Tibial nerve (tissue), 4 donors: ENCODE measurements at regions not wholly inside any gene's neighbourhood (a gene's known extent, or its start where the extent isn't known, plus 50 kb on each side); places are given as distances from the start of the nearest gene placed in this dataset.

ENCODE experiments used
- DNase-seq, 2 donors: peaks; one replicate each; pipeline ENCODE4 v3.0.0-alpha.2; 2019; ENCODE audit warnings: low spot score in 2 of 2
- H3K27ac ChIP-seq, 4 donors: fragments of 200-600 bp; sonication (generic) in 3 of 4; one replicate each; pipeline ENCODE4 v1.5.1; 2017 to 2019; ENCODE audit warnings: mild to moderate bottlenecking in 1 of 4
- H3K27me3 ChIP-seq, 2 donors: fragments of 200-600 bp; sonication (generic) in 1 of 2; one replicate each; pipeline versions ENCODE4 v1.5.1 to v1.6.0; 2017 to 2019
- H3K36me3 ChIP-seq, 3 donors: fragments of 200-600 bp; sonication (generic); one replicate each; pipeline ENCODE4 v1.5.1; 2018 to 2019
- H3K4me1 ChIP-seq, 4 donors: fragments of 200-600 bp; sonication (generic) in 3 of 4; one replicate each; pipeline ENCODE4 v1.5.1; 2017 to 2019
- H3K4me3 ChIP-seq, 4 donors: fragments of 200-600 bp; sonication (generic) in 3 of 4; one replicate each; pipeline ENCODE4 v1.5.1; 2017 to 2019; ENCODE audit warnings: mild to moderate bottlenecking in 1 of 4, moderate library complexity in 1 of 4
- H3K9me3 ChIP-seq, 4 donors: fragments of 200-600 bp; sonication (generic) in 3 of 4; one replicate each; pipeline ENCODE4 v1.5.1; 2017 to 2019
- CTCF ChIP-seq, 5 experiments: fragments of 200-600 bp in 3 of 5; fragments of 450-650 bp in 2 of 5; sonication (generic) in 3 of 5; IDR thresholded peaks; one replicate each; pipeline ENCODE4 v1.5.1; 2016 to 2019; ENCODE audit warnings: antibody characterized with exemption in 5 of 5, mild to moderate bottlenecking in 3 of 5, moderate library complexity in 2 of 5
- EP300 ChIP-seq, 2 donors: sonication (generic); formaldehyde crosslinking; IDR thresholded peaks; one replicate each; pipeline ENCODE4 v1.6.1; 2017; ENCODE audit warnings: antibody characterized with exemption in 2 of 2, mild to moderate bottlenecking in 1 of 2
- POLR2A ChIP-seq, 2 donors: fragments of 450-650 bp; IDR thresholded peaks; one replicate each; pipeline ENCODE4 v1.6.1; 2017; ENCODE audit warnings: antibody characterized with exemption in 2 of 2, mild to moderate bottlenecking in 2 of 2, moderate library complexity in 2 of 2
- WGBS, 2 donors: methylation state at CpG; one replicate each; pipeline ENCODE4 v1.1.5; 2018; 5-methylcytosine and 5-hydroxymethylcytosine counted together

DNA sequence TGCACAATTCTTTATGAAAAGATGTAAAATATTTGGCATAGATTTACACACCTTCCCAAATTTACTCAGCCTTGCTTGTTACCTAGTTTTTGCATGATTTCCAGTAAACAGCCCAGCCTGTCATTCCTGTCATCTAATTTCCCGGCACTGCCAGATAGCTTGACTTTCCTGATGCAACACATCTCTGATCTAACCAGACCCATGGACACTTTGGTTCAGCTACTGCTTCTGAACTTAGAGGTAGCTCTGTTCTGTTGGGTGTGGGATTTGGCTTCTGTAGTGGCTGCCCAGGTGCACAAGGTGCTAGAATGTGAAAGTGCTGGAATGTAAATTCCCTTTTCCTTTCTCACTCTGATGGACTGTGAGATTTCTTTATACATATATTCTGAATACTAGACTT is 1033.5 kb downstream of the SLITRK1 start:
- WGBS, 2 donors = 90 to 97% methylated on average over 1 of the region's 1 CpG
- H3K36me3 ChIP-seq = no peaks in the 10 kb centered on the region
- H3K9me3 ChIP-seq = no peaks in the 10 kb centered on the region
- DNase-seq = no peak
- no peak overlapping the region for H3K4me3 ChIP-seq
- no peaks in the 10 kb centered on the region for H3K27me3 ChIP-seq
- H3K27ac ChIP-seq = no peak overlapping the region
- H3K4me1 ChIP-seq = no peaks in the 10 kb centered on the region
- TF ChIP-seq EP300 (IDR thresholded peaks at IDR 0.05) (no peak), CTCF (IDR thresholded peaks at IDR 0.05) (no peak), POLR2A (IDR thresholded peaks at IDR 0.05) (no peak)

DNA sequence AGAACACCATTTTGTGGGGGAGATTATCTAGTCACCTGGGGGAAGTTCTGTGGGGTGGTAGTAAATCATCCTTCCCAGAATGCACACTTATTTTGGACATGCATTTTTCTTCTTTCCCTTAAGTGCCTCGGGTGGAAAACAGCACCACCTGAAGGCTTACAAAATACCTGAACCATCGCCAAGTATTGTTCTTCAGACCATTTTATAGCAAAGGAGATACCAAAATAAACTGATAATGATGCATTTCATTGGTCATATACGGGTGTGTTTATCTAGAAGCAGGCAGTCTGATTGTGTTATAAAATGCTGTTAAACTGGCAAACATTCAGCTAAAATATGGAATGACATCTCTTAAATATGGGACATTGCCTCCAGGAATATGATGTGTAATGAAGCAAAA is 1034.7 kb downstream of the SLITRK1 start:
- no peaks in the 10 kb centered on the region for H3K9me3 ChIP-seq
- no peaks in the 10 kb centered on the region for H3K27me3 ChIP-seq
- no peaks in the 10 kb centered on the region for H3K36me3 ChIP-seq
- DNase-seq = no peak
- no peak overlapping the region for H3K27ac ChIP-seq
- no peak overlapping the region for H3K4me3 ChIP-seq
- 53 to 57% methylated on average over 3 of the region's 3 CpGs for WGBS, 2 donors
- TF ChIP-seq POLR2A (IDR thresholded peaks at IDR 0.05) (no peak), EP300 (IDR thresholded peaks at IDR 0.05) (no peak), CTCF (IDR thresholded peaks at IDR 0.05) (no peak)
- H3K4me1 ChIP-seq = no peaks in the 10 kb centered on the region

- TF ChIP-seq POLR2A (IDR thresholded peaks at IDR 0.05) (no peak), EP300 (IDR thresholded peaks at IDR 0.05) (no peak), CTCF (IDR thresholded peaks at IDR 0.05) (no peak)
- DNase-seq = no peak
- H3K4me3 ChIP-seq = no peak overlapping the region
- no peak overlapping the region for H3K27ac ChIP-seq
- H3K9me3 ChIP-seq = no peaks in the 10 kb centered on the region
- no peaks in the 10 kb centered on the region for H3K4me1 ChIP-seq
- H3K27me3 ChIP-seq = no peaks in the 10 kb centered on the region
- H3K36me3 ChIP-seq = no peaks in the 10 kb centered on the region
- 35 to 42% methylated on average over 3 of the region's 3 CpGs for WGBS, 2 donors
These were observed 1048.4 kb downstream of the SLITRK1 start for GRCh38 chr13:82833923-82834322.

GRCh38 chr13:82829040-82829439 is 1053.2 kb downstream of the SLITRK1 start:
- no peak for DNase-seq
- Histone ChIP-seq H3K27me3 (no peaks in the 10 kb centered on the region), H3K4me3 (no peak overlapping the region), H3K36me3 (no peaks in the 10 kb centered on the region), H3K9me3 (no peaks in the 10 kb centered on the region), H3K4me1 (no peaks in the 10 kb centered on the region), H3K27ac (no peak overlapping the region)
- 94 to 100% methylated on average over 1 of the region's 1 CpG for WGBS, 2 donors
- TF ChIP-seq POLR2A (IDR thresholded peaks at IDR 0.05) (no peak), CTCF (IDR thresholded peaks at IDR 0.05) (no peak), EP300 (IDR thresholded peaks at IDR 0.05) (no peak)

- H3K36me3 ChIP-seq = no peaks in the 10 kb centered on the region
- H3K27ac ChIP-seq = no peak overlapping the region
- H3K4me3 ChIP-seq = no peak overlapping the region
- DNase-seq = no peak
- H3K27me3 ChIP-seq = no peaks in the 10 kb centered on the region
- no peaks in the 10 kb centered on the region for H3K4me1 ChIP-seq
- no peaks in the 10 kb centered on the region for H3K9me3 ChIP-seq
- TF ChIP-seq CTCF (IDR thresholded peaks at IDR 0.05) = no peak
These were observed 1054.5 kb downstream of the SLITRK1 start for GRCh38 chr13:82827724-82828123.
